ENCODE measurements at regions not wholly inside any gene's neighbourhood (a gene's known extent, or its start where the extent isn't known, plus 50 kb on each side); places are given as distances from the start of the nearest gene placed in this dataset.

GRCh38 chr9:107856633-107857032 is 367.1 kb upstream of the KLF4 start:
- 56% methylated on average over 2 of the region's 2 CpGs for WGBS (ENCODE audit: insufficient coverage)
- H3K4me2 ChIP-seq (replicated peaks; ENCODE audit: extremely low read depth, low read length, poor library complexity, severe bottlenecking): no peak overlapping the region
- H3K4me3 ChIP-seq (replicated peaks in 1 of 3; ENCODE audit: low read depth in 2 of 3, low read length in 3 of 3): no peak overlapping the region
- no peaks in the 10 kb centered on the region for H3K36me3 ChIP-seq (replicated peaks in 1 of 2; ENCODE audit: control insufficient read depth in 1 of 2, insufficient read depth in 2 of 2, low read length in 2 of 2)
- no peaks in the 10 kb centered on the region for H3K27me3 ChIP-seq (ENCODE audit: control insufficient read depth in 2 of 2, insufficient read depth in 2 of 2, low read length in 2 of 2)
- intact Hi-C loops (cut with micrococcal nuclease): no loop called here
- peaks cover 0 to 1% (median 0%) of the 10 kb centered on the region in 3 donors for H3K27me3 Mint-ChIP-seq (ENCODE audit: low read depth in 3 of 3)
- no peak overlapping the region for H3K27ac Mint-ChIP-seq
- no peak overlapping the region for H3K4me3 Mint-ChIP-seq
- peaks cover 2 to 26% (median 12%) of the 10 kb centered on the region in 7 donors for H3K9me3 Mint-ChIP-seq
- peaks cover 15 to 19% of the 10 kb centered on the region in 2 donors for H3K9me3 ChIP-seq (replicated peaks in 1 of 2; ENCODE audit: control insufficient read depth in 1 of 2, insufficient read depth in 1 of 2, low read length in 2 of 2)
- no peak overlapping the region for H2AFZ ChIP-seq (ENCODE audit: insufficient read depth, low read depth, low read length, poor library complexity, severe bottlenecking)
- no peaks in the 10 kb centered on the region for H4K20me1 ChIP-seq (ENCODE audit: insufficient read depth, low read length)
- no peaks in the 10 kb centered on the region for H3K36me3 Mint-ChIP-seq
- DNase-seq: no peak
- H3K4me1 Mint-ChIP-seq: peaks cover 23% of the 10 kb centered on the region
- no peak overlapping the region for H3K9ac ChIP-seq (ENCODE audit: insufficient read depth, low read length, poor library complexity, severe bottlenecking)
- H3K79me2 ChIP-seq (ENCODE audit: insufficient read depth, low read length): no peaks in the 10 kb centered on the region
- TF ChIP-seq, protein P1, sequence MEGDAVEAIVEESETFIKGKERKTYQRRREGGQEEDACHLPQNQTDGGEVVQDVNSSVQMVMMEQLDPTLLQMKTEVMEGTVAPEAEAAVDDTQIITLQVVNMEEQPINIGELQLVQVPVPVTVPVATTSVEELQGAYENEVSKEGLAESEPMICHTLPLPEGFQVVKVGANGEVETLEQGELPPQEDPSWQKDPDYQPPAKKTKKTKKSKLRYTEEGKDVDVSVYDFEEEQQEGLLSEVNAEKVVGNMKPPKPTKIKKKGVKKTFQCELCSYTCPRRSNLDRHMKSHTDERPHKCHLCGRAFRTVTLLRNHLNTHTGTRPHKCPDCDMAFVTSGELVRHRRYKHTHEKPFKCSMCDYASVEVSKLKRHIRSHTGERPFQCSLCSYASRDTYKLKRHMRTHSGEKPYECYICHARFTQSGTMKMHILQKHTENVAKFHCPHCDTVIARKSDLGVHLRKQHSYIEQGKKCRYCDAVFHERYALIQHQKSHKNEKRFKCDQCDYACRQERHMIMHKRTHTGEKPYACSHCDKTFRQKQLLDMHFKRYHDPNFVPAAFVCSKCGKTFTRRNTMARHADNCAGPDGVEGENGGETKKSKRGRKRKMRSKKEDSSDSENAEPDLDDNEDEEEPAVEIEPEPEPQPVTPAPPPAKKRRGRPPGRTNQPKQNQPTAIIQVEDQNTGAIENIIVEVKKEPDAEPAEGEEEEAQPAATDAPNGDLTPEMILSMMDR (IDR thresholded peaks at IDR 0.05): no peak
- peaks cover 14 to 22% of the 10 kb centered on the region in 2 donors for H3K4me1 ChIP-seq (ENCODE audit: control insufficient read depth in 1 of 2, insufficient read depth in 2 of 2, low read length in 2 of 2)
- H3K27ac ChIP-seq (ENCODE audit: low read depth in 1 of 2, low read length in 2 of 2): no peak overlapping the region

GRCh38 chr9:107855164-107855563 is 365.6 kb upstream of the KLF4 start:
- peaks cover 15 to 19% of the 10 kb centered on the region in 2 donors for H3K9me3 ChIP-seq (replicated peaks in 1 of 2; ENCODE audit: control insufficient read depth in 1 of 2, insufficient read depth in 1 of 2, low read length in 2 of 2)
- intact Hi-C loops (cut with micrococcal nuclease): no loop called here
- Mint-ChIP-seq H3K9me3 (peaks cover 2 to 26% (median 12%) of the 10 kb centered on the region in 7 donors), H3K4me3 (no peak overlapping the region), H3K4me1 (peaks cover 18% of the 10 kb centered on the region), H3K27me3 (ENCODE audit: low read depth in 3 of 3) (peaks cover 0 to 1% (median 0%) of the 10 kb centered on the region in 3 donors), H3K27ac (no peak overlapping the region), H3K36me3 (no peaks in the 10 kb centered on the region)
- H3K27me3 ChIP-seq (ENCODE audit: control insufficient read depth in 2 of 2, insufficient read depth in 2 of 2, low read length in 2 of 2): no peaks in the 10 kb centered on the region
- H3K36me3 ChIP-seq (replicated peaks in 1 of 2; ENCODE audit: control insufficient read depth in 1 of 2, insufficient read depth in 2 of 2, low read length in 2 of 2): no peaks in the 10 kb centered on the region
- no peaks in the 10 kb centered on the region for H3K79me2 ChIP-seq (ENCODE audit: insufficient read depth, low read length)
- WGBS (ENCODE audit: insufficient coverage): no CpG with 5 or more reads among the region's 1 CpG
- DNase-seq: no peak
- no peak overlapping the region for H3K27ac ChIP-seq (ENCODE audit: low read depth in 1 of 2, low read length in 2 of 2)
- H3K4me1 ChIP-seq (ENCODE audit: control insufficient read depth in 1 of 2, insufficient read depth in 2 of 2, low read length in 2 of 2): peaks cover 3 to 22% of the 10 kb centered on the region in 2 donors
- H2AFZ ChIP-seq (ENCODE audit: insufficient read depth, low read depth, low read length, poor library complexity, severe bottlenecking): no peak overlapping the region
- no peak overlapping the region for H3K9ac ChIP-seq (ENCODE audit: insufficient read depth, low read length, poor library complexity, severe bottlenecking)
- no peaks in the 10 kb centered on the region for H4K20me1 ChIP-seq (ENCODE audit: insufficient read depth, low read length)
- H3K4me2 ChIP-seq (replicated peaks; ENCODE audit: extremely low read depth, low read length, poor library complexity, severe bottlenecking): no peak overlapping the region
- TF ChIP-seq, protein P1 (IDR thresholded peaks at IDR 0.05): no peak
- no peak overlapping the region for H3K4me3 ChIP-seq (replicated peaks in 1 of 3; ENCODE audit: low read depth in 2 of 3, low read length in 3 of 3)

Data from CD14-positive monocyte (primary cell).